ENCODE measurements at regions not wholly inside any gene's neighbourhood (a gene's known extent, or its start where the extent isn't known, plus 50 kb on each side); places are given as distances from the start of the nearest gene placed in this dataset.

- ChIA-PET CTCF (no interaction called here), POLR2A (no interaction called here)
- H3K4me3 ChIP-seq (ENCODE audit: low read depth, low read length) = no peak overlapping the region
- DNase-seq (ENCODE audit: low read depth, low spot score) = no peak
- TF ChIP-seq CTCF (IDR thresholded peaks at IDR 0.05; ENCODE audit: insufficient read depth, low read length, missing control alignments) = no peak
These were observed 499.0 kb downstream of the PYDC2 start for GRCh38 chr3:191959876-191960413.

GRCh38 chr3:191961022-191961421, 500.1 kb downstream of the PYDC2 start:
- no peak for TF ChIP-seq CTCF (IDR thresholded peaks at IDR 0.05; ENCODE audit: insufficient read depth, low read length, missing control alignments)
- ChIA-PET CTCF (no interaction called here), POLR2A (no interaction called here)
- DNase-seq (ENCODE audit: low read depth, low spot score) = no peak
- H3K4me3 ChIP-seq (ENCODE audit: low read depth, low read length) = no peak overlapping the region

GRCh38 chr3:191961529-191961928, 500.6 kb downstream of the PYDC2 start:
- TF ChIP-seq CTCF (IDR thresholded peaks at IDR 0.05; ENCODE audit: insufficient read depth, low read length, missing control alignments) = no peak
- no peak for DNase-seq (ENCODE audit: low read depth, low spot score)
- ChIA-PET CTCF (no interaction called here), POLR2A (no interaction called here)
- H3K4me3 ChIP-seq (ENCODE audit: low read depth, low read length) = no peak overlapping the region

- ChIA-PET CTCF (no interaction called here), POLR2A (no interaction called here)
- DNase-seq (ENCODE audit: low read depth, low spot score) = no peak
- H3K4me3 ChIP-seq (ENCODE audit: low read depth, low read length) = no peak overlapping the region
- no peak for TF ChIP-seq CTCF (IDR thresholded peaks at IDR 0.05; ENCODE audit: insufficient read depth, low read length, missing control alignments)
These were observed 501.4 kb downstream of the PYDC2 start for GRCh38 chr3:191962324-191962723.

- ChIA-PET POLR2A (no interaction called here), CTCF (no interaction called here)
- DNase-seq (ENCODE audit: low read depth, low spot score) = no peak
- H3K4me3 ChIP-seq (ENCODE audit: low read depth, low read length) = no peak overlapping the region
- no peak for TF ChIP-seq CTCF (IDR thresholded peaks at IDR 0.05; ENCODE audit: insufficient read depth, low read length, missing control alignments)
These were observed 502.2 kb downstream of the PYDC2 start for GRCh38 chr3:191963182-191963581.

- H3K4me3 ChIP-seq (ENCODE audit: low read depth, low read length) = no peak overlapping the region
- ChIA-PET CTCF (no interaction called here), POLR2A (no interaction called here)
- TF ChIP-seq CTCF (IDR thresholded peaks at IDR 0.05; ENCODE audit: insufficient read depth, low read length, missing control alignments) = no peak
- DNase-seq (ENCODE audit: low read depth, low spot score) = no peak
These were observed 505.6 kb downstream of the PYDC2 start for GRCh38 chr3:191966556-191966955.
